GM06990 (cell line): ENCODE measurements at regions not wholly inside any gene's neighbourhood (a gene's known extent, or its start where the extent isn't known, plus 50 kb on each side); places are given as distances from the start of the nearest gene placed in this dataset.

Experiments
- DNase-seq: peaks from one replicate; pipeline ENCODE4 v3.0.0-alpha.2; 2011; ENCODE audit not compliant: insufficient read length; ENCODE audit errors: extremely low read depth
- H3K27me3 ChIP-seq: replicated peaks from 2 replicates; pipeline ENCODE4 v1.6.0; 2011; ENCODE audit warnings: low read length; ENCODE audit not compliant: control insufficient read depth, insufficient read depth
- H3K36me3 ChIP-seq: 2 replicates; pipeline ENCODE4 v1.5.1; 2011; ENCODE audit warnings: low read length; ENCODE audit not compliant: control insufficient read depth, insufficient read depth
- H3K4me3 ChIP-seq: replicated peaks from 2 replicates; pipeline ENCODE4 v1.5.1; 2011; ENCODE audit warnings: low read depth, mild to moderate bottlenecking, control low read depth, low read length
- CTCF ChIP-seq: IDR thresholded peaks from 2 replicates; pipeline ENCODE4 v1.5.1; 2011; ENCODE audit warnings: low read length, control low read depth, mild to moderate bottlenecking, inconsistent platforms; ENCODE audit not compliant: insufficient read depth, poor library complexity, severe bottlenecking

- no peak for DNase-seq
- H3K27me3 ChIP-seq = no peaks in the 10 kb centered on the region
- TF ChIP-seq CTCF = no peak
- no peak overlapping the region for H3K4me3 ChIP-seq
- H3K36me3 ChIP-seq = no peaks in the 10 kb centered on the region
Measured at GRCh38 chr20:48461735-48462119, 366.1 kb downstream of the PREX1 start.

GRCh38 chr20:48461091-48461734 is 366.6 kb downstream of the PREX1 start:
- TF ChIP-seq CTCF = no peak
- Histone ChIP-seq H3K27me3 (no peaks in the 10 kb centered on the region), H3K4me3 (no peak overlapping the region), H3K36me3 (no peaks in the 10 kb centered on the region)
- DNase-seq = no peak

GRCh38 chr20:48460681-48461080 is 367.1 kb downstream of the PREX1 start:
- Histone ChIP-seq H3K27me3 (no peaks in the 10 kb centered on the region), H3K36me3 (no peaks in the 10 kb centered on the region), H3K4me3 (no peak overlapping the region)
- no peak for DNase-seq
- no peak for TF ChIP-seq CTCF

- H3K27me3 ChIP-seq = no peaks in the 10 kb centered on the region
- no peaks in the 10 kb centered on the region for H3K36me3 ChIP-seq
- TF ChIP-seq CTCF = no peak
- H3K4me3 ChIP-seq = no peak overlapping the region
- DNase-seq = no peak
Measured at GRCh38 chr20:48459722-48460395, 367.9 kb downstream of the PREX1 start.

GRCh38 chr20:48458601-48459385 is 369.0 kb downstream of the PREX1 start:
- Histone ChIP-seq H3K4me3 (no peak overlapping the region), H3K36me3 (no peaks in the 10 kb centered on the region), H3K27me3 (no peaks in the 10 kb centered on the region)
- no peak for DNase-seq
- no peak for TF ChIP-seq CTCF
